ENCODE measurements at regions not wholly inside any gene's neighbourhood (a gene's known extent, or its start where the extent isn't known, plus 50 kb on each side); places are given as distances from the start of the nearest gene placed in this dataset.
"Not testable (repeated sequence)": the region's sequence is repeated elsewhere in the genome, so short reads cannot be mapped to it uniquely, and the experiment has no call there.

GRCh38 chr20:48530957-48531356, 296.8 kb downstream of the PREX1 start:
- no peak for DNase-seq (ENCODE audit: low spot score)

GRCh38 chr20:48528346-48528745, 299.5 kb downstream of the PREX1 start:
- DNase-seq (ENCODE audit: low spot score), result no peak

- no peak for DNase-seq (ENCODE audit: low spot score)
Observed at GRCh38 chr20:48527771-48528170, 300.0 kb downstream of the PREX1 start.

GRCh38 chr20:48526936-48527335, 300.9 kb downstream of the PREX1 start:
- no peak for DNase-seq (ENCODE audit: low spot score)

GRCh38 chr20:48525400-48525799, 302.4 kb downstream of the PREX1 start:
- no peak for DNase-seq (ENCODE audit: low spot score)

GRCh38 chr20:48524582-48524981, 303.2 kb downstream of the PREX1 start:
- DNase-seq (ENCODE audit: low spot score), result no peak

- DNase-seq (ENCODE audit: low spot score), result no peak
Observed at GRCh38 chr20:48523191-48523995, 304.4 kb downstream of the PREX1 start.

GRCh38 chr20:48521121-48521520, 306.7 kb downstream of the PREX1 start:
- DNase-seq (ENCODE audit: low spot score), result no peak

- not testable (repeated sequence) for DNase-seq (ENCODE audit: low spot score)
Observed at GRCh38 chr20:48516196-48516595, 311.6 kb downstream of the PREX1 start.

- DNase-seq (ENCODE audit: low spot score), result not testable (repeated sequence)
Observed at GRCh38 chr20:48514577-48514976, 313.2 kb downstream of the PREX1 start.

GRCh38 chr20:48512539-48512938, 315.3 kb downstream of the PREX1 start:
- not testable (repeated sequence) for DNase-seq (ENCODE audit: low spot score)

- not testable (repeated sequence) for DNase-seq (ENCODE audit: low spot score)
Observed at GRCh38 chr20:48505066-48505465, 322.7 kb downstream of the PREX1 start.

GRCh38 chr20:48503166-48503815, 324.5 kb downstream of the PREX1 start:
- no peak for DNase-seq (ENCODE audit: low spot score)

GRCh38 chr20:48502758-48503157, 325.0 kb downstream of the PREX1 start:
- DNase-seq (ENCODE audit: low spot score), result no peak

GRCh38 chr20:48502016-48502415, 325.8 kb downstream of the PREX1 start:
- no peak for DNase-seq (ENCODE audit: low spot score)

GRCh38 chr20:48500900-48501299, 326.9 kb downstream of the PREX1 start:
- not testable (repeated sequence) for DNase-seq (ENCODE audit: low spot score)

- DNase-seq (ENCODE audit: low spot score), result not testable (repeated sequence)
Observed at GRCh38 chr20:48498939-48499338, 328.9 kb downstream of the PREX1 start.

- DNase-seq (ENCODE audit: low spot score), result not testable (repeated sequence)
Observed at GRCh38 chr20:48498125-48498524, 329.7 kb downstream of the PREX1 start.

GRCh38 chr20:48493966-48494365, 333.8 kb downstream of the PREX1 start:
- no peak for DNase-seq (ENCODE audit: low spot score)

- not testable (repeated sequence) for DNase-seq (ENCODE audit: low spot score)
Observed at GRCh38 chr20:48493331-48493730, 334.5 kb downstream of the PREX1 start.

- DNase-seq (ENCODE audit: low spot score), result no peak
Observed at GRCh38 chr20:48492715-48493070, 335.1 kb downstream of the PREX1 start.

GRCh38 chr20:48492015-48492714, 335.6 kb downstream of the PREX1 start:
- DNase-seq (ENCODE audit: low spot score), result no peak
